ENCODE measurements at regions not wholly inside any gene's neighbourhood (a gene's known extent, or its start where the extent isn't known, plus 50 kb on each side); places are given as distances from the start of the nearest gene placed in this dataset.

DNA sequence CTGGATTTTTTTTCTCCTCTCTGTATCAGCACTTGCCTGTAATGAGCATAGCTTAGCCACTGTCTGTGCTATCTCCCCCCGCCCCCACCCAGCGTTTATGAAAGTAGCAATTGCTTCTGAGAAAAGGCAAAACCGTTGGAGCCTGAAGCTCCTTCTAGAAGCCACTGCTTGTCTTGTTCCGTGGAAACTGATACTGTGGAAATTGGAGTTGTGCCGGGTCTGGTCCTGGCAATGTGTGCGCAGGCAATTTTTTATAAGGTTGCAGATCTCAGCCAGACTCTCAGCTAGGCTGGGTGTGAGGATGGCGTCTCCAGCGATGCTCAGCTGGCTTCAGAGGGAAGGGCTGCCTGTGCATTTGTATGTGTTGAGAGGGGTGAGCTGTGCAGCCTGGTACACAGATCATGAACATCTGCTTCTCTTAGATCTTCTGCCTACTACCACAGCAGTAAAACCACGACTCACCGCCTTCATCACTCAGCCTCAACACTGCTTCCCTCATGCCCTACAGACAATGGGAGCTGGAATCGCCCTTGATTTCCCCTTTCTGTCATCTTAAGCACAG is 72.4 kb upstream of the GTSF1L start:
- peak; percentile 86 for DNase-seq

DNA sequence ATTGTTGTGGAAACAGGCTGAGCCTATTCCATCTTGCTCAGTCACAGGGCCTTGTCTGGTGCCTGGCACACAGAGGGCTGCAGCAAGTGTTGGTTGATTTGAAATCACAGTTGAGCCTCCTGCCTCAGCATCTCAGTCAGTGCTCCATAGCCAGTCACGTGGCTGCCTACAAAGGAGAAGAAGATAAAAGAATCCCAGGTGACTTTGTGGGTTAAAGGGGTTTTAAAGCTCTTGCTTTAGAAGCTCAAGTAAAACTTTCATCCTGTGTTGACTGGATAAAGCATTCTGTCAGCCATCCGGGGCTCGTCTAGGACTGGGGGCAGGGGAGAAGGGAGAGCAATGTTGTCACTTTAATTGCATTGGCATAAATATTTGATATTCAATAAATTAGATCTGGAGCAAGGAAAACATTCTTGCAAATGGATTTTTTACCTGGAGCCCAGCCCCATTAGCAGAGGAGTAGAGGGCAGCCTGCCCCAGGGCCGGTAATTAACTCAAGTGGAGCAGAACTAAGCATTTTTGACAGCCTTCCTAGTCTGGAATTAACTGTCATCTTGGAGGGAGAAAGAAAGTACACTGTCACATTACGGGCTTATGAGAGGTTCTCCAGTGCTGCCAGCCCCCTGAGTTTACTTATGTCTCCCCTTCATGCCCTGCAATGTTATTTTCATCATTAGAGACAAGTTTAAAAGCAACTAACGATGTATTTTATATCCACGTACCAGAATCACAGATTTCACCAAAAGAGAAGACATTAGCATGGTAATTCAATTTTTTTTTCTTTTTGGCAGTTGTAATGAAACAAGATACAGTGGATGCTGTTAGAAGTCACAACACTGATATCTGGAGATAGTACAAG is 71.7 kb upstream of the GTSF1L start:
- peak; percentile 94 for DNase-seq

DNA sequence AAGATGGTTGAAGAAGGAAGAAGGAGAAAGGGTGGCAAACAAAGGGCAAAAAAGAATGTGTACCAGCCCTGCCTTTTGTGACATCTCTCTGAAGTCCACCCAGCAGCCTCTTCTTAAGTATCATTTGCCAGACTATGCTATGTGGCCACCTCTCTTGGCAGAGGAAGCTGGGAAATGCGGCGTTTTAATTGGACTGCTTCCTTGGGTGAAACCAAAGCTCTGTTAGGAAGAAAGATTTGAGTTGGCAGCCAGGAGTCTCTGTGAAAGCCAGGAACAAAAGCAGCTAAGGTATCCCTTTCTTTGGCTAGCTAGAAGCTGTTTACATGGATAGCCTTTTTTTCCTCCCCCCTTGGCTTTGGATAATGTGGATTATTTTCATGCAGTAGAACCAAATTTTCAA is 67.5 kb upstream of the GTSF1L start:
- no peak for DNase-seq

- DNase-seq: no peak
Measured at GRCh38 chr20:43789593-43789992, 62.8 kb upstream of the GTSF1L start.

DNA sequence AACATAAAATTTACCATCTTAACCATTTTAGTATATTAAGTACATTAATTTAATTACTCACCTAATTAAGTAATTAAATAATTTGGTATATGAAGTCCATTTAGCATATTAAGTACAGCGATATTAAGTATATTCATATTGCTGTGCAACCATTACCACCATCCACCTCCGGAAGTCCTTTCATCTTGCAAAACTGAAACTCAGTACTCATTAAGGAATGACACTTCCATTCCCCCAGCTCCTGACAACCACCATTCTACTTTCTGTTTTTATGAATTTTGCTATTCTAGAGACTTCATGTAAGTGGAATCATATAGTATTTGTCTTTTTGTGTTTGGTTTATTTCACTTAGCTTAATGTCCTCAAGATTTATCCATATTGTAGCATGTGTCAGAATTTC is 61.1 kb upstream of the GTSF1L start:
- DNase-seq: no peak

DNA sequence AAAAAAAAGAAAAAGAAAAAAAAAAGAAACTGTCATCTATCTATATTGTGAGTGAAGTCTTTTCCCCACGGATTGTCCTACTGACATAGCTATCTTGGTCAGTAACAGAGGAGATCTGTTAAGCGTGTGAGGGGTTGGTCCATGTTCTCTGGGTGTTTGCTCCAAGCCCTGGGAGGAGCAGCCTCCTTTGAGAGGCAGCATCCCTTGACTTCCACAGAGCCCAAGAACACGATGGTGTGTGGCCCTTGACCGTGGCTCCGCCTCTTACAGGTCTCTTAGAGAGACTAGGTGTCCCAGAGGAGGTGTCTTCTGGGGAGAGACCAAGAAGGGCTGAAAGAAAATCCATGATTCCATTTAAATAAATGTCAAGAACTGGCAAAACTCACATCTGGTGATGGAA is 60.1 kb upstream of the GTSF1L start:
- DNase-seq: no peak

DNA sequence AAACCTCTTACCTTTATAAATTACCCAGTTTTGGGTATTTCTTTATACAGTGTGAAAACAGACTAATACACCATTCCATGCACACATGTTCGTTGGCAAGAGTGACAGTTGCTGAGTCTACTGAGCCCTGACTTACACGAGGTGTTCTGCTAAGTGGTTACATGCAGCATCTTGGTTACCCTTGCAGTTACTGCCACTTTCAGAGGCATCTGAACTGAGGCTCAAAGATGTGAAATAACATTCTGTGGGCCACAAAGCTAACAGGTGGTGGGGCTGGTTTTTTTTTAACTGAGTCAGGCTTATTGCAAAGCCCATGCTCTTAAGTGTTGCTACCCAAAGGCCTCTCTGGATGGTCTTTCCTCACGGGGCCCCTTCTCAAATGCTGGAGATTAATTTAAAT is 54.4 kb upstream of the GTSF1L start:
- no peak for DNase-seq

- no peak for DNase-seq
Measured at GRCh38 chr20:43778375-43778774, 51.6 kb upstream of the GTSF1L start.

DNA sequence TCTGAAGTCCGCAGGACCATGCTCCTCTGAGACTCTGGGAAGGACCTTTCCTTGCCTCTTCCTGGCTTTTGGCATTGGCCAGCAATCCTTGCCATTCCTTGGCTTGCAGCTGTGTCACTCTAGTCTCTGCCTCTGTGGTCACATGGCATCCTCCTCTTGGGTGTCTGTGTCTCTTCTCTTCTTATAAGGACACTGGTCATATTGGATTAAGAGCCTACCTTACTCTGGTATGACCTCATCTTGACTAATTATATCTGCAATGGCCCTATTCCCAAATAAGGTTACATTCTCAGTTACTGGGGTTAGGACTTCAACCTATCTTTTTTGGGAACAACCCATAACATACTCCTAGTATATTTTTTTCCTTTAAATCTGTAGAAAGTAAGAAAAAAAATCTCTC is 49.9 kb upstream of the GTSF1L start:
- no peak for DNase-seq
